ENCODE measurements at regions not wholly inside any gene's neighbourhood (a gene's known extent, or its start where the extent isn't known, plus 50 kb on each side); places are given as distances from the start of the nearest gene placed in this dataset.
"Not testable (repeated sequence)": the region's sequence is repeated elsewhere in the genome, so short reads cannot be mapped to it uniquely, and the experiment has no call there.

DNA sequence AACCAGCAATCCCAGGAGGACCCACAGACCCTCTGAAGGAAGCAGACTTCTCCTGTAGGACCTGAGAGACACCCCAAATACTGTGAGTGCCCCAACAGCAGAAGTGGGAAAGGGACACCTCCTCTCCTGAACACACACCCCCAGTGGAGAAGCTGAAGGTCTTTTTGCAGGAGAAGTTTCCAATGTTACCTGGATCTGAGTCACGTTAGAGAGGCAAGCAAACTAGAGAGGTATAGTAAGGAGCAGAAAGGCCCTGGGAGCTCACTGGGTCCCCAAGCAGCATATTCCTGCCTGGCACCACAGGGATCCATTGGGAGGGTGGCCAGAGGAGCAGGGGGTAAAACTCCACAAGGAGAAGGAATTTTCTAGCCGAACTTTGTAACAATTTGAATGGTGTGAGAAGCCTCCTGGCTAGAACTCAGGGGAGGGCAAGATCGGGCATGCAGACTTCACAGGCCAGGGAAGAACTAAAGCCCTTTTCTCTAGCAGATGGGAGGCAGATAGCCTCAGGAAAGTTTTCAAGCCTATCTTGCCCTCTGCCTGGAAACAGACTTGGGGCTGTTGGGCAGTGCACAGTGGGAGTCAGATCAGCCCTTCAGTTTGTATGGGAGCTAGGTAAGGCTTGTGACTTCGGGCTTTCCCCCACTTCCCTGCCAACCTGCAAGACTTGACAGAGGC lies 68.2 kb upstream of the SSTR4 start:
- no peak for DNase-seq

DNA sequence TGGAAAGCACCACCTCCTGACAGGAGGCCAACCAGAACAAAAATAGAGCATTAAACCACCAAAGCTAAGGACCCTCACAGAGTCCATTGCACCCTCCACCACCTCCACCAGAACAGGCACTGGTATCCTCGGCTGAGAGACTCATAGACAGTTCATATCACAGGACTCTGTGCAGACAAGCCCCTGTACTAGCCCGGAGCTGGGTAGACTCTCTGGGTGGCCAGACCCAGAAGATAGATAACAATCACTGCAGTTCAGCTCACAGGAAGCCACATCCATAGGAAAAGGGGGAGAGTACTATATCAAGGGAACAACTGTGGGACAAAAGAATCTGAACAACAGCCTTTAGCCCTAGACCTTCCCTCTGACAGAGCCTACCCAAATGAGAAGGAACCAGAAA lies 67.4 kb upstream of the SSTR4 start:
- DNase-seq: not testable (repeated sequence)

DNA sequence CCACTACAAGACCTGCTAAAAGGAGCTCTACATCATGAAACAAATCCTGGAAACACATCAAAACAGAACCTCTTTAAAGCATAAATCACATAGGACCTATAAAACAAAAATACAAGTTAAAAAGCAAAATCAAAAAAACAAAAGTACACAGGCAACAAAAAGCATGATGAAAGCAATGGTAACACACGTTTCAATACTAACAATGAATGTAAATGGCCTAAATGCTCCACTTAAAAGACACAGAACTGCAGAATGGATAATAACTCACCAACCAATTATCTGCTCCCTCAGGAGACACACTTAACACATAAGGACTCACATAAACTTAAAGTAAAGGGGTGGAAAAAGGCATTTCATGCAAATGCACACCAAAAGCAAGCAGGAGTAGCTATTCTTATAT lies 66.1 kb upstream of the SSTR4 start:
- DNase-seq: not testable (repeated sequence)

- not testable (repeated sequence) for DNase-seq
Observed at GRCh38 chr20:22971077-22971476, 64.0 kb upstream of the SSTR4 start.

GRCh38 chr20:22974354-22974753 lies 60.8 kb upstream of the SSTR4 start:
- DNase-seq: no peak

GRCh38 chr20:22977047-22977785 lies 57.9 kb upstream of the SSTR4 start:
- DNase-seq: no peak

DNA sequence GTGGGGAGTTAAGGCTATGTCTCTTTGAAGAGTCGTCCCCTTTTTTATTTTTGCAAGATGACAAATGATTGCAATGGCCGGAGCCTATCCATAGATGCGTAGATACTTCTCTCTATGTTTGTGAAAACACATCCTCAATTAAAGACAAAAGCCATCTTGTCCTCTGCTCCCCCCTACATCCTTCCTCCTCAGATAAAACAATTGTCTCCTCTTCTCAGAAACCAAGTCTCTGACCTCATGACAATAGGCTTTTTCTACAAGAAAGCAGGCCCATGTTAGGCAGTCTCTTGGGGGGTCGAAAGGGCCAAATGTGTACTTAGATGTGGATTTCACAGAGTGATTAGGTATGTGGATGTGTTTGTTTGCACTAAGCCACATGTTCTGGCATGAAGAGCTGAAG lies 51.1 kb upstream of the SSTR4 start:
- no peak for DNase-seq

- DNase-seq: no peak
Observed at GRCh38 chr20:22984606-22985005, 50.5 kb upstream of the SSTR4 start.

GRCh38 chr20:22985239-22985778 lies 49.8 kb upstream of the SSTR4 start:
- DNase-seq: no peak

Measured in NCI-H524 (cell line).